NCI-H128 (cell line): ENCODE measurements at regions not wholly inside any gene's neighbourhood (a gene's known extent, or its start where the extent isn't known, plus 50 kb on each side); places are given as distances from the start of the nearest gene placed in this dataset.

Source experiments
- DNase-seq: peaks from one replicate; lab custom pipeline; 2025; ENCODE audit not compliant: unreplicated experiment; lab: John Stamatoyannopoulos, UW

GRCh38 chr22:48592488-48592887 is 1235.2 kb downstream of the BRD1 start:
- DNase-seq = no peak

GRCh38 chr22:48592066-48592345 is 1235.7 kb downstream of the BRD1 start:
- DNase-seq = no peak

GRCh38 chr22:48591286-48592065 is 1236.2 kb downstream of the BRD1 start:
- DNase-seq = no peak

- no peak for DNase-seq
Observed at GRCh38 chr22:48589901-48590300, 1237.8 kb downstream of the BRD1 start.

GRCh38 chr22:48588878-48589450 is 1238.7 kb downstream of the BRD1 start:
- DNase-seq = no peak

GRCh38 chr22:48588151-48588877 is 1239.4 kb downstream of the BRD1 start:
- no peak for DNase-seq

- no peak for DNase-seq
Observed at GRCh38 chr22:48587236-48587865, 1240.3 kb downstream of the BRD1 start.

- no peak for DNase-seq
Observed at GRCh38 chr22:48586799-48587185, 1240.9 kb downstream of the BRD1 start.

- DNase-seq = no peak
Observed at GRCh38 chr22:48585916-48586798, 1241.5 kb downstream of the BRD1 start.

GRCh38 chr22:48584170-48584569 is 1243.5 kb downstream of the BRD1 start:
- DNase-seq = no peak

- DNase-seq = no peak
Observed at GRCh38 chr22:48581796-48582469, 1245.7 kb downstream of the BRD1 start.

- DNase-seq = no peak
Observed at GRCh38 chr22:48581205-48581766, 1246.4 kb downstream of the BRD1 start.

- DNase-seq = no peak
Observed at GRCh38 chr22:48580481-48580970, 1247.1 kb downstream of the BRD1 start.

GRCh38 chr22:48579928-48580309 is 1247.8 kb downstream of the BRD1 start:
- no peak for DNase-seq

GRCh38 chr22:48579043-48579927 is 1248.4 kb downstream of the BRD1 start:
- no peak for DNase-seq

GRCh38 chr22:48578138-48579042 is 1249.3 kb downstream of the BRD1 start:
- no peak for DNase-seq

GRCh38 chr22:48577691-48578090 is 1250.0 kb downstream of the BRD1 start:
- DNase-seq = no peak
